Suppressor macrophage (primary cell): ENCODE measurements at regions not wholly inside any gene's neighbourhood (a gene's known extent, or its start where the extent isn't known, plus 50 kb on each side); places are given as distances from the start of the nearest gene placed in this dataset.
"Not testable (repeated sequence)": the region's sequence is repeated elsewhere in the genome, so short reads cannot be mapped to it uniquely, and the experiment has no call there.

ENCODE experiments used
- DNase-seq, 4 experiments: peaks; one replicate each; pipeline ENCODE4 v3.0.0-alpha.2; 2020 to 2022

DNA sequence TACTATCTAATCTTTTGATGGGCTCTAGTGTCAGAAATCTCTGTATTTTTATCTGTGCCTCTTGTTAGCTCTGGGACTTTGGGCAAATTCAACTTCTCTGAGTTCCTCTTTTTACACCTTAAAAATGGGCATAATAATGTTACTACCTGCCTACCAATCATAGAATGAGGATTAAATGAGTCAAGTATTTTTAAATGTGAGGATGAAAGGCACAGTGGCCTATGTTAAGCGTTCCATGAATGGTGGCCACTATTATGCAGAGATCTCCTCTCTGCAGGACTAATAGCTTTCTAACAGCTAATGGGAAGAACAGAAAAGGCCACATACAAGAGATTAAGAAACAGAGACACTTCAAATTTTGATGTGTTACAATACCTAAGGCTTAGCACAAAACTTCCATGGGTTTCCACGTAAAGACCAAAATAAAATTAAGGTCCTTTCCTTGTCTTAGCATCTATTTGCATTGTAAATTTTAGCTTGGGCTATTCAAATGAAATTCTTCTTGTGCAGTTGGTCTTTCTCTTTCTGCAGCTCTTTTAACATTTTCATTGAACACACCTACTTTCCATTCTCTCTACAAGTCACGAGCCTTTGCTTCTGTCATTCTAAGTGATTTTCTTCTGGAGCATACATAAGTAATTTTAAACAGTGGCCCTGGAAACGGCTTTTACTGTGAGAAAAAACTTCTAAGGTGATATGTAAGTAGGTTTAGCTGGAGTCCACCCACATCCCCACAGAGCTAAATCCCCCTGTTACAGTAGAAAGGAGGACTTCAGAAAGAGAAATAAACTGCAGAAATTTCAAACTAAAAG lies 117.9 kb upstream of the MED14 start:
- DNase-seq = no peak

- DNase-seq = no peak
These were observed 118.4 kb upstream of the MED14 start for GRCh38 chrX:40853816-40854123.

DNA sequence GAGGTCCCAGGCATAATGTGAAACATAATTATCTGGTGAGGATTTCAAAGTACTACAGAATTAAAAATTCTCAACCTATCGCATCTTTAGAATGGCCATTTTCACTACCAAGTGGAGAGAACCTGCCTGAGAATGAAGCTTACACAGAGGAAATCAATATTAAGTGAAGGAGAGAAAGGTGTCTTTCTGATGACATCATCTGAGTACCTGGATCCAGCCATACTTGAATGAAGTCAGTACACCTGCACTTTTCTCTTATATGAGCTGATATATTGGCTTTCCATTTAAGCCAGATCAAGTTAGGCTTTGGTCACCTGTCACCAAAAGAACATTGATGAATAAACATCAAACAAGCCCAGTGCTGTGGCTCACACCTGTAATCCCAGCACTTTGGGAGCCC lies 118.9 kb upstream of the MED14 start:
- DNase-seq = no peak

GRCh38 chrX:40855411-40855810 lies 120.1 kb upstream of the MED14 start:
- DNase-seq = no peak

GRCh38 chrX:40855932-40856515 lies 120.7 kb upstream of the MED14 start:
- no peak for DNase-seq

GRCh38 chrX:40861952-40862554 lies 126.7 kb upstream of the MED14 start:
- DNase-seq = not testable (repeated sequence)

- not testable (repeated sequence) for DNase-seq
These were observed 127.9 kb upstream of the MED14 start for GRCh38 chrX:40863260-40863659.

DNA sequence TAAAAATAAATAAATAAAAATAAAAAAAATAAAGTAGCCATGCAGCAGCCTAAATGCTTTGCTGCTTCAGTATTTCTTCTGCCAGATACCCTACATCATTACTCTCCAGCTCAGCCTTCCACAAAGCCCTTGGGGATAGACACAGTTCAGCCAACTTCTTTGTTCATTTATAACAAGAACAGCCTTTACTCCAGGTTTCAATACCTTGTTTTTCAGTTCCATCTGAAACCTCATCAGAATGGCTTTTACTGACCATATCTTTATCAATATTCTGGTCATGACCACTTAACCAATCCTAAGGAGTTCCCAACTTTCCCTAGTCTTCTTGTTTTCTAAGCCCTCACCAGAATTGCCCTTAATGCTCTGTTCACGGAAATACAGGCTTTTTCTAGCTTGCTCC lies 128.3 kb upstream of the MED14 start:
- no peak for DNase-seq

- no peak for DNase-seq
These were observed 129.6 kb upstream of the MED14 start for GRCh38 chrX:40864972-40865371.

DNA sequence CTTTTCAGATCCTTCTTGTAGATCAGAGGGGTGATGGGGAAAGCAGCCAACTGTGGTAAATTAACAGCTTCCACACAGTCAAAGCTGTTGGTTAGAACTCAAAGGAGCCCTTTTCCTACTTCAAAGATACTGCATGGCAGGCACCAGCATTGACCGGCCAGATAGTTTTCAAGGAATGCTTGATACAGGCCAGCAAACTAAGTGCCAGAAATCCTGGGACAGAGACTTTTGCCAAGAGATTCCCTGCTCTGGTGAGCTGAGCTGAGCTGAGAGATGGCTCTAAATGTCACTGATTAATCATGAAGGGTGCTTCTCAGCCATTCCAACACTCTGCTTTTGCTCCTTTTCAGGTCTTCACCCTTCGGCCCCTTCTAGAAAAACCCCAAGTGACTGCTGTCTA lies 131.6 kb upstream of the MED14 start:
- DNase-seq = no peak

DNA sequence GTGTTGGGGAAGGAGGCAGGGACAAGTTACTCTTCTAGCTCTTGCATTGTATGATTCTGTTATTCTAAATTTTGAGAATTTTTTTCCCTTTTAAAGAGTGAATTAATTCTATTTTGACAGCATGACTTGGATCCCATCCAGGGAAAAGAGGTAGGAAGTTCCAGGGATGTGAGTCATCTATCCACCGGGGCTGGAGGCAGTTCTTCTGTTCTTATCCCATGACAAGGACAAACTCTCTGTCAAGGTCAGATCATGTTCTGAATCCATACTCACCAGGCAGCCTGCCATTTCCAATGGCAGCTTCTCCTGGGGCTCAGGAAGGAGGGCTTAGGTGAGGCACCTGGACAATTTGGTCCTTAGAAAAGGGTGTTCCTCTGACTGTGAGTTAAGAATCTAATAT lies 132.0 kb upstream of the MED14 start:
- peak in 3 of 4 experiments; percentile 7 to 10 (median 8) for DNase-seq

GRCh38 chrX:40868868-40869267 lies 133.5 kb upstream of the MED14 start:
- no peak for DNase-seq

DNA sequence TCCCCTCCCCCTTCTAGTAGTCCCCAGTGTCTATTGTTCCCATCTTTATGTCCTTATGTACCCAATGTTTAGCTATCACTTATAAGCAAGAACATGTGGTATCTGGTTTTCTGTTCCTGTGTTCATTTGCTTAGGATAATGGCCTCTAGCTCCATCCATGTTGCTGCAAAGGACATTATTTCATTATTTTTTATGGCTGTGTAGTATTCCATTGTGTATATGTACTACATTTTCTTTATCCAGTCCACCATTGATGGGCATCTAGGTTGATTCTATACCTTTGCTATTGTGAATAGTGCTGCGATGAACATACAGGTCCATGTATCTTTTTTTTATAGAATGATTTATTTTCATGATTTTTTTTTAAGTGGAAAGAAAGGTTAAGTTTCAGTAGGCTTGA lies 135.6 kb upstream of the MED14 start:
- DNase-seq = not testable (repeated sequence)

DNA sequence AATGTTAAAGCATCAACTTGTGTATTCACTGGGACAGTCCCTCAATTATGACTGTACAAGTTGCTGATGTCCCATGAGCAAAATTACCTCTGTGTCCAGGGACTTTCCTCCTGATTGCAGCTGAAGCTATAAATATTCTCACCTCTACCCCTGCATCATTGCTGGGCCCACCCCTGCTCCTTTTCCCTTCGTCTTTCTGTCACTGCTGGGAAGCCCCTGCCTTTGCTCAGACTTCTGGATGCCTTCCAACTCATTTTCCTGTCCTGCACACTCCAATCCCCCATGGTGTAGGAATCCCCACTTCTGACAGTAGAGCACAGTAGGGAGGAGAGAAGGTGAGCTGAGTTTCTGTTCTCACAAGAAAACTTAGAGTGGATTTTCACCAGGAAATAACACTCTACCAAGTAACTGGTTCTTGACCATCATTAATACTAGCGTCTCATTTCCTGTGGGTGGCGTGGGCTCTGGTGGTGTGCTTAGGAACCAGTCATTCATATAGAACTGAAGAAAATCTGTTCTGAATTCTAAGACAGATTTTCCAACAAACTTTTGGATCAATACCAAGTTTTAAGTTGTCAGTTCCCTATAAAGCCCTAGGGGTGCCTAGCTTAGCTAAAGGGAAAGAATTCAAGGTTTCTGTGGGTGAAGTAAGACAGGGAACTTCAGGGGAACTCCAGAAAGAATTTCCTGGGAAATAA lies 136.2 kb upstream of the MED14 start:
- DNase-seq = peak in 3 of 4 experiments; percentile 10 to 17 (median 17)

DNA sequence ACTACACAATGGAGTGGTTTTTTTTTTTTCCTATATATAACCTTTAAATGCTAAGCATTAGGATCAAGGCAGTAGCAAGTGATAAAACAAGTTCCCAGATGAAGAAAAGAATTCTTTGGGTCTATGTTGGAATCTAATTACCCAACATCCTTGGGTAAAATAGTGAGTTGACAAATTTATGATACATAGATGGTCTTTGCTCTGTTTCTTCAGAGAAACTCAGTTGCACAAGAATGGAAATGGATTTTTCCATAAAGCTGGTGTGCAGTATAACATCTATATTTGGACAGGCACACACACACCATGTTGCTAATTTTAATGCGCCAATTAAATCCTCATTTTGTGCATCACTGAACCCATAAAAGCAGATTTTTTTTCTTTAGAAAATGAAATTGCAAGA lies 137.0 kb upstream of the MED14 start:
- DNase-seq = no peak

DNA sequence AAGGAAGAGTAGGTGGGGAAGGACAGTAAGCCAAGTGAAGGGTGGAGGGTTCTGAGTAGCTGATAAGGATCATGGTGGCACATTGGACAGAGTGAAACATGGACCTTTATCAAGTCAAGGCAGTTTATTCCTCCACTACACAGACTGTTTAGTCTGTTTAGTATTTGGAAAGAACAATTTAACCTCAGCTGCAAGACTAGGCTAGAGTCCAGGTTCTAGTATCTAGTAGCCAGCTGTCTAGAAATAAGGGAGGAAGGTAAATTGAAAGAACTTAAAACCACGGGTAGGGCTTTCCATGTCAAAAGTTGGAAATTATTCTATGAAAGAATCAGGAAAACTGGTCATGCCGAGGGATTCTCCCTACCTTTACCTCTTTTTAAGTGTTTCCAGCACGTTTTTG lies 140.1 kb upstream of the MED14 start:
- no peak for DNase-seq

GRCh38 chrX:40877887-40878286 lies 142.5 kb upstream of the MED14 start:
- peak; percentile 3 to 64 (median 36) for DNase-seq

DNA sequence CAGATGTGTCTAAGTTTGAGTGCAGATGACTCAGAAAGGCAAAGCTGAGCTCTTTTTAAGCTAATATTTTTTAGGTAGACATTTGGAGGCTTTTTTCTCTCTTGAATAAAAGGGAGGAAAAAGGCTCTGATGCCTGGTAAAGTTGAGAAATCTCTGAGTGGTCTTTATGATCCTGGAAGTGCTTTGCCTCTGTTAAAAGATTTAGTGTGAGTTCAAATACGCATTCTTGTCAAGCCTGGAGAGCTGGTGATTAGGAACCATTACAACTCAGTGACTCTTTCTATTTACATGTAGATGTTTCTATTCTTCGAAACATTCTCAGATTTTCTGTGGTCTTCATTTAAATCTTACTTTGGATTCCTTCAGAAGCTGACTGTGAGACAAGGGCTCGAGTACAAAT lies 143.4 kb upstream of the MED14 start:
- DNase-seq = no peak

- not testable (repeated sequence) for DNase-seq
These were observed 143.8 kb upstream of the MED14 start for GRCh38 chrX:40879172-40879571.

- no peak for DNase-seq
These were observed 145.4 kb upstream of the MED14 start for GRCh38 chrX:40880712-40881111.

- no peak for DNase-seq
These were observed 147.8 kb upstream of the MED14 start for GRCh38 chrX:40883021-40883619.

GRCh38 chrX:40885989-40886388 lies 150.6 kb upstream of the MED14 start:
- DNase-seq = no peak

- no peak for DNase-seq
These were observed 152.1 kb upstream of the MED14 start for GRCh38 chrX:40887476-40887875.
